GM18861 (cell line): ENCODE measurements at regions not wholly inside any gene's neighbourhood (a gene's known extent, or its start where the extent isn't known, plus 50 kb on each side); places are given as distances from the start of the nearest gene placed in this dataset.

Experiments
- ATAC-seq: cut with Tn5 transposase; IDR thresholded peaks from one replicate; pipeline ENCODE4 v1.9.1; 2021; ENCODE audit not compliant: unreplicated experiment

DNA sequence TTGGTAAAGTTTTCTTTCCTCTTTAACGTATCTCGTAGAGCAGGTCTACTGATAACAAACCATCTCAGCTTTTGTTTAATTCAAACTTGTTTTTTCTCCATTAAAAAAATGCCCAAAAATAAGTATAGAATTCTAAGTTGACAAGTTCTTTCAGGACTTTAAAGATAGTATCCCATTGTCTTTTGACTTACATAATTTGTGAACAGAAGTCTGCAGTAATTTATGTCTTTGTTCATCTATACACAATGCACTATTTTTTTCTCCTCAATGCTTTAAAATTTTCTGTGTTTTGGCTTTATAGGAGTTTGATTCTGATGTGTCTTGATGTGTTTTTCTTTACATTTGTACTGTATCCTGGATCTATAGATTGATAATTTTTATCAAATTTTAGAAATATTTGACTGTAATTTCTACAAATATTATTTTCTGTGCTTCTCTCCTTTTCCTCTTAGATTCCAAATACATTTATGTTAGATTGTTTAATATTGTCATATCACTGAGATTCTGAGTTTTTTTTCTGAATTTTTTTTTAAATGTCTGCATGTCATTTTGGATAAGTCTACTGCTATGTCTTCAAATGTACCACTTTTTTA is 143.3 kb downstream of the FTCDNL1 start:
- no peak for ATAC-seq

DNA sequence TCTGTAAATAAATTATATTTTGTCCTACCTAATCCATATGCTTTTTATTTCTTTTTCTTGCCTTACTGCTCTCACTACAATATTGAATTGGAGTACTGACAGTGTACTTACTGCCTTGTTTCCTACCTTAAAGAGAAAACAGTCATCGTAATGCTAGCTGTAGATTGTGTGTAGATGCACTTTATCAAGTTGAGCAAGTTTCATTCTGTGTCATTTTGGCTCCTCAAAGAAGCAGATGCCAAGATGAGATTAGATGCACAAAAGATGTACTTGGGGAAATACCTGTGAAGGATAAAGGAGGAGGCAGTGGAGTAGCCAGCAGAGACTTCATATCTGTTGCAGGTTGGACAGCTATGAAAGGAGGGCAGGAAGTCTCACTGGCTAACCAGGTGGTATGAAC is 145.5 kb downstream of the FTCDNL1 start:
- ATAC-seq = no peak

DNA sequence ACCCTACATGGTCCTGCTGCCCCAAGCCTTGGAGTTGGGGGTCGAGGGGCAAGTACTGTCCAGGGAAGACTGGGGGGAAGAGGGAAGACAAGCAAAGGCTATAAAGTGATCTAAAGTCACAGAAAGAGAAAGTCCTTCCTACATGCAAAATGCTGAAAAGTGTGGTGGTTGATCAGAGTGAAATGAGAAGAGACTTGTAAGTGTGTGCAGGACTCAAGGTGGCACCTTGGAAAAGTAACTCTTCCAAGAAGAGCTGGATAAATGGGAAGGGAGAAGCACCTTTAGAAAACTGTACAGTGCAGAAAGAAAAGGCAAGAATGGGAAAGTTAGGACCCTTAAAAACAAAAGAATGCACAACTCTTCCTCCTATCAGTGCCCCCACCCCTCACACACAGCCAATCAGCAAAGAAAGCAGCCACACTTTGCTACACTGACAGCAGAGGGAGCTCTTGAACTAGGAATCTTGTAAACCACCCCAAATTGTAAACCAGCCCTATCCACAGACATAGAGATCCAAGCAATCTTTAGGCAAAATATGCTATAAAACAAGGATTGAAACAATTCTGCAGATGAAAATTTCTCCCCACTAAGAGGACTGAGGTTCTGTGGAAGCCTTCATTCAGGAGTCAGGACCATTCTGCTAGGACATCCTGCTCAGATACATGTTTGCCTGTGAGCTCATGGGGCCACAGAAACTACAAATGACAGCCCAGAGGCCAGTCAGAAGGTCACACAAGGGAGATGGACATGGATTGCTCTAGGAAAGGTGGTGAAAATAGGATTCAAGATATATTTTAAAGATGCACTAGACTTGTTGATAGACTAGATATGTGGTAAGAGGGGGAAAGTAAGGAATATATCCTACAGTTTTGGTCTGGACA is 146.4 kb downstream of the FTCDNL1 start:
- ATAC-seq = no peak

DNA sequence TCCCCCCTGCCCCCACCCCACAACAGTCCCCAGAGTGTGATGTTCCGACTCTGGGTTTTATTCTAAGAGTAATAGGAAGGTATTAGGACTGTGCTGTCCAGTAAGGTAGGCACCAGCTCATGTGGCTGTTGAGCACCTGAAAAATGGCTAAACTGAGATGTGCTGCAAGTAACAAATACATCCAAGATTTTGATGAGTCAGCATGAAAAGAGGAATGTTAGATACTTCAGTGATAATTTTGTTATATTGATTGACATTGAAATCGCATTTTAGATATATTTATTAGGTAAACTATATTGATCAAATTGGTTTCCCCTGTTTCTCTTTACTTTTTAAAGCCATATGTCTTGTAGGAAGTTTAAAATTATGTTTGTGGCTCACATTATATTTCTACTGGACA is 147.8 kb downstream of the FTCDNL1 start:
- no peak for ATAC-seq

DNA sequence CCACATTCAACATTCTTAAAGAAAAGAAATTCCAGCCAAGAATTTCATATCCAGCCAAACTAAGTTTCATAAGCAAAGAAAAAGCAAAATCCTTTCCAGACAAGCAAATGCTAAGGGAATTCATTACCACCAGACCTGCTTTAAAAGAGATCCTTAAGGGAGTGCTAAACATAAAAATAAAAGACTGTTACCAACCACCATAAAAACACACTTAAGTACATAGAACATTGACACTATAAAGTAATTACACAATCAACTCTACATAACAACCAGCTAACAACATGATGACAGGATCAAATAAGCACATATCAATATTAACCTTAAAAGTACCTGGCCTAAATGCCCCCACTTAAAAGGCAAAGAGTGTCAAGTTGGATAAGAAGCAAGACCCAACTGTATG is 153.5 kb downstream of the FTCDNL1 start:
- ATAC-seq = no peak

DNA sequence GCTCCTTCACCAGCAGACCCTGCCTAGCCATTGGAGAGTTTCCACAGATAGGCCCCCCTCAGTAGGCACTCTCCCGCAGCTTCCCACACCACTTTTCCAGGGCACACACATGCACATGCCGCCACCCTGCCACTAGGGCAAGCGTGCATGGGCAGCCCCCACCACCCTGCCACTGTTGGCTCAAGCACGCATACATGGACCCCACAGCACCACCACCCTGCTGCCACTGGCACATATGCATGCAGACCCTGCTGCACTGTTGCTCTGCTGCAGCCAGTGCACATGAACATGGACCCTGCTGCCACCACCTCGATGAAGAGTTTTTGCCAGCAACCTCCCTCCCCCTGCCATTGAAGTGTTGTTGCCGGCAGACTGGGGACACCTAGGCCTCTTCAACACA is 154.9 kb downstream of the FTCDNL1 start:
- no peak for ATAC-seq

DNA sequence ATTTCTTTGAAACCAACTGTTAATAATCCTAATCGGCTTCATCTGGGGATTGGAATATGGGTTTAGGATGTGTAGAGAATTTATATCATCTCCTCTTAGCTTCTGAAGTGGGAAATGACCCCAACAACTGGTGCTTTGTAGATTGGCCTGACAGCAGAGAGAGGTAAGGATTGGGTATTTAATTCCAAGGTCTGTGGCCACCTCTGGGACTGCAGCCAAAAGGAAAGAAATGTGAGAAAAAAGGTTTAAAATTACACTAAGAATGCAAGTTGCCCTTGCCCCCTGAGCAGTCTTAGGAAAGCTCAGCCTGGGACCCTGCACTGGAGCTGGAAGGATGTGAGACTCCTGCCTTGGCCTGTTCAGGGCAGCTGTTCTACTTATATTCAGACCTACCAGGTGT is 157.1 kb downstream of the FTCDNL1 start:
- no peak for ATAC-seq

DNA sequence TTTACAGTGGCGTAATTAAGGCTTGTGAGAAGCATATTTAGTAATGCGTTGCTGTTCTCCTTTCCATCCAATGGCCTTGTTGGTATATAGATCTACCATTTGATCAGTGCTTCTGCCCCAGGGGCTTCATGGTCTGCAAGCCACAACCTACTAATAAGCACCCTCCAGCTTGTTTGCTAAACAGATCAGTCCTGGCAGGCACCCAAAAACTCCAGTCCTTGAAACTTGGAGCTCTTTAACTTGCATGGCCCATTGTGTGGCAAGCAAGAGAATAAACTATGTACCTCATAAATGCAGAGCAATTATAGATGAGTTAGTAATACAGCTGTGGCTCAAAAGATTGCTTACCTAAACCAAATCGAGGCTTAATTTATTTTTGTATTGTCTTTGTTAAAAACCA is 158.5 kb downstream of the FTCDNL1 start:
- ATAC-seq = no peak

DNA sequence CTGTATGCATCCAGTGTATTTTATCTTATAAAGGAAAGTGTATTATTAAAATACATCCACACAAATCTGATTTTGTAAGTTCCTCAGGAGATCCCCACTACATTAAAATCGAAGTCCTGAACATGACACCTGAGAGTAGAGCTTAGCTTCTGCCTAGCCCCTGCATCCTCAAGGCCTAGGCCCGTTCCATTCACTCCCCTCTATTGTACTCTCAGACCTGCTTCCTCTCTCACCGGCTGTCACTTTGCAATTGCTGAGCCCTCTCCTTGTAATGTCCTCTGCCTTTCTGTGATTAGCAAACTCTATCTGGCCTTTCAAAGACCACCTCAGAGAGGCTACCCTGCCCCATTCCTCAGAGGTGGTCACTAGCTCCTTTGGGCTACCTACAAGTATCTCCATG is 160.8 kb downstream of the FTCDNL1 start:
- ATAC-seq = no peak

DNA sequence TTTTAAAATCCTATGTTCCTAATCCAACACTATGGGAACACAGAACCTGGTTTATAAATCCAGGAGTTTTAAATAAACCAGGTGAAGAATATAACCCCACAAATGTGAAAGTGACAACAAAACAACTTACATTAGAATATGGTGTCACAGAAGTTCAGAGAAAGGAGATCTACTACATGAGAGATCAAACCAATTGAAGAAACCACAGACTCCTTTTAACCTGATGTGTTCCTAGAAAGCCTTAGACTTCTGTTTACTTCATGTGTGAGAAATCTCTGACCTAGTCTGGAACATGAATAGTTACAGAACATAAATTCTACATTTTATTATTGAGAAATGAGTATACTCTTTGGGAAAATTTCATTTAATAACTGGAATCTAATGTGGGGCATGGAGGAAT is 165.3 kb downstream of the FTCDNL1 start:
- no peak for ATAC-seq

DNA sequence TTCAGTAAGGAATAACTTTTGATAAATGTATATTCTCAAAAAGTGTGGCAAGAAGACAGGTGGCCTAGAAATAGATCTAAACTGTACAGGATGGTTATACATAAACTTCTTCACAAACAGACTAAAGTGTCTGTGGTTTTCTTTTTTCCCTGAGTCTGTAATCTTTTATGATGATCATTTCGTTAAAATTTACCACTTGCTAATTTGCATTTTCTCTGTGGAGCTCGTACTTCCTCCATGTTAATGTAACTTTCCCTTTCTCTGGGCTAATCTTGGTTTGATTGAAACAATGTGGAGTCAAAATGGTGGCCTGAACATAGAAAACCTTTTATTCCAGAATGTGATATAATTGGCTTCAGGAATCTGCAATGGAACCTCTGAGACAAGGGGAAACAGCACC is 166.2 kb downstream of the FTCDNL1 start:
- ATAC-seq = peak; percentile 82

DNA sequence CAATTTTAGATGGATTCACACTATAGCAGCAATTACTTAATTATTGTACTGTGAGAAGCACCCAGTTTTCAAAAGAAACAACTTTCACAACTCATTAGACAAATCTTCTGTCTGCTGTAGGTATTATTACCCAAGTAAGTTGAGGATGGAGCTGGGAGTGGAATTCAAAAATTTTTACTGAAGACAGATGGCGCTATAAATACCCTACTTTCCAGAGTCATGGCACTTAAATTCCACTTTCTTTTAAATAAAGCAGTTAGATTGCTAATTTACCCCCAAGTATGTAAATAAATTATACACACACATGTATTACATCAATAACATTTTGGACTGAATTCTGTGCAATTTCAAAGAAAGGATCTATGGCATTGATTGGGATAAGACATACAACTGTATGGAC is 166.8 kb downstream of the FTCDNL1 start:
- ATAC-seq = no peak

DNA sequence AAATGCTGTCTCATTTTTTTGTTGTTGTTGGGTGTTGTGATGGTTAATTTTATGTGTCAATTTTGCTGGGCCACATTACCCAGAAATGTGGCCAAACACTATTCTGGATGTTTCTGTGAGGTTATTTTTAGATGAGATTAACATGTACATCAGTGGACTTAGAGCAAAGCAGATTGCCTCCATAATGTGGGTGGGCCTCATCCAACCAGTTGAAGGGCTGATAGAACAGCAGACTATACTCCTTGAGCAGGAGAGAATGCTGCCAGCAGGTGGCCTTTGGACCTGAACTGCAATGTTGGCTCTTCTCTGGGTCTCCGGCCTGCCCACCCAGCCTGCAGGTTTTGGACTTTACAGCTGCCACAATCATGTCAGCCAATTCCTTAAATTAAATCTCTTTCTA is 169.0 kb downstream of the FTCDNL1 start:
- ATAC-seq = no peak

DNA sequence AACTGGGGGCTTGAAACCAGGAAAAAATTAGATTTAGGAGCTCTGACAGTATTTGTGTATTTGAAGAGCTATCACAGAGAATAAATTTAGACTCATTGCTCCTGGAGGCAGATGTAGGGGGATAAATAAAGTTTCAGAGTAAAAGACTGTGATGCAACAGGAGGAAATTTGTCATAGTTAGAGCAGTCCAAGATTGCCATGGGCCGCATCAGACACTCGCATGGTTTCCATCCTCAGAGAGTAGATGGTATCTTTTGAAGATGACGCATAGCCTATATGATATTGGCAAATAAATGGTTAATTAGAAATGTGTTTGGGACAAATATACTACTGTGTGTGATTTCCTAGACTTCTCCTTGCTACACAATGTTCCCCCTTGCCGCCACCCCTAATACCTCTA is 170.5 kb downstream of the FTCDNL1 start:
- ATAC-seq = no peak

DNA sequence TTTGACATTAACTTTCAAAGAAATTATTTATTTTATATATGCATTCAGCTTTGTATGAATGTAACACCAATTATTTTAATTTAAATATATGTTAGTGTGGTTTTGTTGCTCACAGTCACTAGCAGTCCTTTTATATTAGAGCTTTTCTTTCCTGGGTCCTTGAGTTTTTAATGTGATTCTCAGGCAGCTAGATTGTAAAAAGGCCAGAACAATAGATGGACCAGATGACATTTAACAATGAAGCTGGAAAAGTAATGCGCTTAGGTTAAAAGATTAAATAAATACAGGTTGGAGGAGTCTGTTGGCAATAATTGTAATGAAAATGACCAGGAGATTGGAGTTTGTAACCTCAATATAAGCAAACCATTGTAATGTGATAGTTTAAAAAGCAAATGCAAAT is 171.1 kb downstream of the FTCDNL1 start:
- ATAC-seq = no peak

DNA sequence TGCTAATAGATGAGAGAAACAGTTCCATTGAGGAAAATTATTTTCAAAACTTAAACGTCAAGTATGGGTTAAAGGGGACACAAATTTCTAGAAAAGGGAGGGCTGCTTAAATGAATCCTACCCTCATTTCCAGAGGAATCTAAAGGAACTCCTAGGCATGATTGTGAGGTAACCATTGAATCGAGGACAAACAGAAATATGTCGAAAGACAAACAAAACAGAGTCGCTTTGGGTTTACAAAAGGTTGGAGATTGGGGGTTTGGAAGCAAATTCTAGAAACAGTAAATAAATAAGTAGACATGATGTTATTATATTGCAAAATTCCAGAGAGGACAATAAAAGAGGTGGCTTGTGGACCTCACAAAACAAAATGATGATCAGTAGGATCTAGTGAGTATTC is 173.1 kb downstream of the FTCDNL1 start:
- no peak for ATAC-seq

DNA sequence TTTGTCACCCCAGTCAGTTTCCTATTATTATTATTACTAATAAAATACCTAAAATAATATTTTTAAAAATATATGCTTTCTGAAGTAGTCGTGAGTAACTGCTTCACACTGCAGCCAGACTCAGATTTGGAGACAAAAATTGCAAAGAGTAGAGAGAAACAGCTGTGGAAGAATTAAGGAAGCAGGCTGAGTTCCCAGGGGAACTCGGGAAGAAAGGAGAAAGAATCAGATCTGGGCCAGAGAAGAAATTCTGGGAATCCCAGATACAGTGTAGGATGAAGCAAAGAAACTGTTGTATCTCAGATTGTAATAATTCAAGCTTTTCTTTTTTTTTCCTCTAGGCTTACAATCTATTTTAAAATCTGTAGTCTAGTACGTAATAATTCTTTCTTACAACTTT is 182.3 kb downstream of the FTCDNL1 start:
- no peak for ATAC-seq

DNA sequence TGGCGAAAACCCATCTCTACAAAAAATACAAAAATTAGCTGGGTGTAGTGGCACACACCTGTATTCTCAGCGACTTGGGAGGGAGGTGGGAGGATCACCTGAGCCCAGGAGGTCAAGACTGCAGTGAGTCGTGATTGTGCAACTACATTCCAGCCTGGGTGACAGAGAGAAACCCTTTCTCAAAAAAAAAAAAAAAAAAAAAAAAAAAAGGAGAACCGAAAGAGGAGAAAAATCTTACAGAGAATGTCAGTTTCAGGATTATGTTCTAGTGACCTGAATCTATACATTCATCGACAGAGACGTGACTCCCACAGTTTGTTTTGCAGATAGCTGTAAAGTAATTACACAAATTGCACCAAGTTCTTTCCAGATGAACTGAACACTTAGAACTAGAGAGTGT is 187.8 kb downstream of the FTCDNL1 start:
- peak; percentile 53 for ATAC-seq

DNA sequence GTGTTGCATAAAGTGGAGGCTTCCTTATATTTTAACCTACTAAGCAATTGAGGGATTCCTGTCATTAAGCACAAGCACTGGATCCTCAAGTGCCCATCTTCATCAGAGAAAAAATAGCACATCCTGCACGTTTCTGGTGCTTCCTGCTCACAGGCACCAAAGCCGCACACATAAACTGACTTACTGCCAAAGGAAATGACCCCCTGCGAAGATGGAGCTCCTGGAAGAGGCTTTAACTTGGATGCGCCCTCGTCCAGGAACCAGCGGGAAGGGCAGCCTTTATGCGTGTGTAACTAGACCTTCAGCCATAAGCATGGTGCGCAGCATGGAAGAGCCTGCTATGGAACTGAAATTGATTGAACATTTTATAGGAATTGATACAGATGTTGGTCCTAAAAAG is 188.7 kb downstream of the FTCDNL1 start:
- ATAC-seq = no peak

DNA sequence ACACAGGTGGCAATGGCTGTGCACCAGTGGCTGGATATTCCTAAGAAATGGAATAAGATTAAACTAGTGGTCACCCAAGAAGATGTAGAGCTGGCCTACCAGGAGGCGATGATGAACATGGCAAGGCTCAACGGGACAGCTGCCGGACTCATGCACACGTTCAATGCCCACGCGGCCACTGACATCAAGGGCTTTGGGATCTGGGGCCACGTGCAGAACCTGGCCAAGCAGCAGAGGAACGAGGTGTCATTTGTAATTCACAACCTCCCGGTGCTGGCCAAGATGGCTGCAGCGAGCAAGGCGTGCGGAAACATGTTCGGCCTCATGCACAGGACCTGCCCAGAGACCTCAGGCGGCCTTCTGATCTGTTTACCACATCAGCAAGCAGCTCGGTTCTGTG is 190.8 kb downstream of the FTCDNL1 start:
- ATAC-seq = no peak

DNA sequence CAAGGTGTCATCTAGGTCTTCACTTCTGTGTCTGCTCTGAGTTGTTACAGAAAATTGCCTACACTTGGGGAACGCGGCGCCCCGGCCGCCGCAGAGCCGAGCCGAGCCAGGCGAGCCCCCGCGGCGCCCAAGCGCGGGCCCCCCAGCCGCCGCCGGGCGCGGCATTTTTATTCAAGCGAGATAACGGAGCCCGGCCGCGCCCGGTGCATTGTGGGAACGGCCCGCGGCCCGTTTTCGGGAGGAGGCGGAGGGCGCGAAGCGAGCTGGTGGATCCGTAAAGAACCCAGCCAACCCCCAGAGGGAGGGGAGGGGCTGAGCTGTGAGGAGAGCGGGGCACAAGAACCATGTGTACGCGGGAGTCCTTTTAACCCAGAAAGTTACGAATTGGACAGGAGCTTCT is 191.8 kb downstream of the FTCDNL1 start:
- no peak for ATAC-seq

DNA sequence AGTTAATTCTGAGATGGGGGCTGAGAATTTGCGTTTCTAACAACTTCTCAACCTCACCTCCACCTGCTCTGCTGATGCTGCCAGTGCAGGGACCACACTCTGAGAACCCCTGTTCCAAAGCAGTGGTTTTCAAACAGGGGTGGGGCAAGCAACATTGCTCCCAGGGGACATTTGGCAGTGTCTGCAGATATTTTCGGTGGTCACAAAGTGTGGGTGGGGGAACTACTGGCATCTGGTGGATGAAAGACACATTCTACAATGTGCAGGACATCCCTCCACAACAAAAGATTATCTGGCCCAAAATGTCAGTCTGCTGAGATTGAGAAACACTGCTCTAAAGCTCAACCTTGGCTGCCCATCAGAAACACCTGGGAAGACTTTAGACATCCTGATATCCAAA is 188.7 kb upstream of the SATB2 start:
- peak; percentile 94 for ATAC-seq

DNA sequence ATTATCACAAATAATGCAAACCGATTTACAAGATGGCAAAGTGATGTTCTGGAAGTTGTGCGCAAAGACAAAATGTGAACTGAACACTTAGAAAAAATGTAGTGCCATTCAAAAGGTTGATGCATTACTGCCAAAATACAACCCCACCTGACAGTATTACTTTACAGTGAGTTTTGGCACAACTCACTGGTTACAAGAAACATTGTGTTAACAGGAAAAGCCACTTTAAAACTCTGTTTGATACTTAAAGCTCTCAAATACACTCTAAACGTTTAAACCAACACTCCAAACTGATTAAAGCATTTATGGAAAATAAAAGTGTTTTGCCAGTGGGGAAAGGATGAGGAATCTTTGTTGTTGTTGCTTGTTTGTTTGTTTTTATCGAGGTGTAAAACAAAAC is 173.4 kb upstream of the SATB2 start:
- no peak for ATAC-seq
